ENCODE measurements at regions not wholly inside any gene's neighbourhood (a gene's known extent, or its start where the extent isn't known, plus 50 kb on each side); places are given as distances from the start of the nearest gene placed in this dataset.

- TF ChIP-seq POLR2A (IDR thresholded peaks at IDR 0.05; ENCODE audit: low read depth) (no peak), CTCF (IDR thresholded peaks at IDR 0.05) (no peak)
These were observed 150.8 kb downstream of the RRAGC start for GRCh38 chr1:38708701-38709258.
